ENCODE measurements at regions not wholly inside any gene's neighbourhood (a gene's known extent, or its start where the extent isn't known, plus 50 kb on each side); places are given as distances from the start of the nearest gene placed in this dataset.

DNA sequence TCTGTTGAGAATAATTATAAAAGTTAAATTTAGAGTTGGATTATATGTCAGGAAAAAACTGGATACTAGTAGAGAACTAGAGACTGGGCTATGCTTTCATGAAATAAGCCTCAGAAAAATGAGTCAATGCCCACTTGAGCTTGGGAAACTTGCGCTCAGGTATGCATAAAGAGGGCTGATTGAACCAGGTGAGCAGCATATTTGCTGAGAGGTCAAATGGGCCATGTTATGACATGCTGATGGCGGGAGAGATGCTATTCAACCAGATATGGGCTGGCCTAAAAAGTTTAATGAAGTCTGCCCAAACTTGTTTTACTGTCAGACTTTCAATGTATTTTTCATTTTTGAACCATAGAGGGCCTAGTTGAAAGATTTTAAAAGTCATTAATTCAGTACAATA is 837.6 kb upstream of the GHITM start:
- no peak for DNase-seq
- H3K9ac ChIP-seq (ENCODE audit: low read length), result no peak overlapping the region
- H3K4me3 ChIP-seq (ENCODE audit: low read length), result no peak overlapping the region
- no peak overlapping the region for H3K4me2 ChIP-seq (ENCODE audit: low read depth, low read length)
- H3K9me2 ChIP-seq (replicated peaks; ENCODE audit: insufficient read depth, low read length), result no peaks in the 10 kb centered on the region
- no peaks in the 10 kb centered on the region for H3F3A ChIP-seq (ENCODE audit: insufficient read depth, low read length)
- H3K9me3 ChIP-seq (replicated peaks; ENCODE audit: insufficient read depth, low read length), result no peaks in the 10 kb centered on the region
- TF ChIP-seq, protein P1, sequence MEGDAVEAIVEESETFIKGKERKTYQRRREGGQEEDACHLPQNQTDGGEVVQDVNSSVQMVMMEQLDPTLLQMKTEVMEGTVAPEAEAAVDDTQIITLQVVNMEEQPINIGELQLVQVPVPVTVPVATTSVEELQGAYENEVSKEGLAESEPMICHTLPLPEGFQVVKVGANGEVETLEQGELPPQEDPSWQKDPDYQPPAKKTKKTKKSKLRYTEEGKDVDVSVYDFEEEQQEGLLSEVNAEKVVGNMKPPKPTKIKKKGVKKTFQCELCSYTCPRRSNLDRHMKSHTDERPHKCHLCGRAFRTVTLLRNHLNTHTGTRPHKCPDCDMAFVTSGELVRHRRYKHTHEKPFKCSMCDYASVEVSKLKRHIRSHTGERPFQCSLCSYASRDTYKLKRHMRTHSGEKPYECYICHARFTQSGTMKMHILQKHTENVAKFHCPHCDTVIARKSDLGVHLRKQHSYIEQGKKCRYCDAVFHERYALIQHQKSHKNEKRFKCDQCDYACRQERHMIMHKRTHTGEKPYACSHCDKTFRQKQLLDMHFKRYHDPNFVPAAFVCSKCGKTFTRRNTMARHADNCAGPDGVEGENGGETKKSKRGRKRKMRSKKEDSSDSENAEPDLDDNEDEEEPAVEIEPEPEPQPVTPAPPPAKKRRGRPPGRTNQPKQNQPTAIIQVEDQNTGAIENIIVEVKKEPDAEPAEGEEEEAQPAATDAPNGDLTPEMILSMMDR (IDR thresholded peaks at IDR 0.05; ENCODE audit: low read length), result no peak
- TF ChIP-seq EZH2phosphoT487 (IDR thresholded peaks at IDR 0.05; ENCODE audit: low read length) (no peak), EZH2 (optimal IDR thresholded peaks at IDR 0.05; ENCODE audit: low read depth, low read length) (no peak)
- no peak overlapping the region for H2AFZ ChIP-seq (ENCODE audit: low read length)
- H3K36me3 ChIP-seq (replicated peaks; ENCODE audit: insufficient read depth, low read length), result no peaks in the 10 kb centered on the region
- H3K27ac ChIP-seq (ENCODE audit: low read length), result no peak overlapping the region
- no peaks in the 10 kb centered on the region for H3K4me1 ChIP-seq (ENCODE audit: low read length)
- no peaks in the 10 kb centered on the region for H3K27me3 ChIP-seq (replicated peaks; ENCODE audit: insufficient read depth, low read length)
- no peaks in the 10 kb centered on the region for H4K20me1 ChIP-seq (ENCODE audit: insufficient read depth, low read length)
- no peaks in the 10 kb centered on the region for H3K79me2 ChIP-seq (ENCODE audit: low read length)

DNA sequence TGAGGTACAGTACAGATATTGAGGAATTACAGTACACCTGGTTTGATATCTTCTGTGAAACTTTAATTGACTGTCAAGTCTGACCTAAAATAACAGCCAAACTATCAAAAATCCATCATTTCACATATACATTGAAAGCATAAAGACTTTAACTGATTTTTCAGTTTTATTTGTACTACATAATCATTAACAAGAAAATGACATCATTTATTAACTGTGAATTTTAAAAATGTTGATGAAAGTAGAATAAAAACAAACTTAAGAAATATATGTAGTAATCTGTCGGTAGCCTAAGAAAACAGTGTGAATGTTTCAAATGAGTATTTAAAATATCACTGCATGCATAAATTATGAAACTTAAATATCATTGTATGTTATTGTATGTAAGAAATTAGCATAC is 836.7 kb upstream of the GHITM start:
- Histone ChIP-seq H4K20me1 (ENCODE audit: insufficient read depth, low read length) (no peaks in the 10 kb centered on the region), H3K4me1 (ENCODE audit: low read length) (no peaks in the 10 kb centered on the region), H3K27ac (ENCODE audit: low read length) (no peak overlapping the region), H3K4me3 (ENCODE audit: low read length) (no peak overlapping the region), H3K9ac (ENCODE audit: low read length) (no peak overlapping the region), H3F3A (ENCODE audit: insufficient read depth, low read length) (no peaks in the 10 kb centered on the region), H3K9me3 (replicated peaks; ENCODE audit: insufficient read depth, low read length) (no peaks in the 10 kb centered on the region), H3K9me2 (replicated peaks; ENCODE audit: insufficient read depth, low read length) (no peaks in the 10 kb centered on the region), H2AFZ (ENCODE audit: low read length) (no peak overlapping the region), H3K79me2 (ENCODE audit: low read length) (no peaks in the 10 kb centered on the region), H3K36me3 (replicated peaks; ENCODE audit: insufficient read depth, low read length) (no peaks in the 10 kb centered on the region), H3K27me3 (replicated peaks; ENCODE audit: insufficient read depth, low read length) (no peaks in the 10 kb centered on the region), H3K4me2 (ENCODE audit: low read depth, low read length) (no peak overlapping the region)
- no peak for DNase-seq
- TF ChIP-seq EZH2phosphoT487 (IDR thresholded peaks at IDR 0.05; ENCODE audit: low read length) (no peak), EZH2 (optimal IDR thresholded peaks at IDR 0.05; ENCODE audit: low read depth, low read length) (no peak)
- TF ChIP-seq, protein P1 (IDR thresholded peaks at IDR 0.05; ENCODE audit: low read length), result no peak

DNA sequence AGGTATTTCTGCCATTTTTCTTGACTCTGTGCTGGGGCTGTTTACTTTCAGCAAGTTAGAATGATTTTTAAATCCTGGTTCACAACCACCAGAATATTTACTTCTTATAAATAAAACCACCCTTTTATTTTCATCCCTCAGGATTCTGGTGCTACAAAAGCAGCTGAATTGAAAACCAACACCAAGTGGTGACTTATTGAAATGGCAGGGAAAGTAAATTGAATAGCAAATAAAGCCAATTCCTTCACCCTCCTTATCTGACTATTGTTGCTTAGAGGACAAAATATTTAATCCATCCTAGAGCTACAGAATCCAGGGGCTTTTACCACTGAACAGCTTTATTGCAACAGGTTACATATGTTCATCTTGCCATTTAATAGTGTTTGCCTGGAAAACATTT is 828.6 kb upstream of the GHITM start:
- Histone ChIP-seq H3K9ac (ENCODE audit: low read length) (no peak overlapping the region), H3K4me2 (ENCODE audit: low read depth, low read length) (no peak overlapping the region), H3K9me2 (replicated peaks; ENCODE audit: insufficient read depth, low read length) (no peaks in the 10 kb centered on the region), H3F3A (ENCODE audit: insufficient read depth, low read length) (no peaks in the 10 kb centered on the region), H3K9me3 (replicated peaks; ENCODE audit: insufficient read depth, low read length) (no peaks in the 10 kb centered on the region), H2AFZ (ENCODE audit: low read length) (no peak overlapping the region), H3K79me2 (ENCODE audit: low read length) (no peaks in the 10 kb centered on the region), H3K4me1 (ENCODE audit: low read length) (no peaks in the 10 kb centered on the region), H3K4me3 (ENCODE audit: low read length) (no peak overlapping the region), H3K36me3 (replicated peaks; ENCODE audit: insufficient read depth, low read length) (no peaks in the 10 kb centered on the region), H3K27ac (ENCODE audit: low read length) (no peak overlapping the region), H4K20me1 (ENCODE audit: insufficient read depth, low read length) (no peaks in the 10 kb centered on the region), H3K27me3 (replicated peaks; ENCODE audit: insufficient read depth, low read length) (no peaks in the 10 kb centered on the region)
- no peak for DNase-seq
- TF ChIP-seq EZH2phosphoT487 (IDR thresholded peaks at IDR 0.05; ENCODE audit: low read length), result no peak
- no peak for TF ChIP-seq EZH2 (optimal IDR thresholded peaks at IDR 0.05; ENCODE audit: low read depth, low read length)
- TF ChIP-seq, protein P1 (IDR thresholded peaks at IDR 0.05; ENCODE audit: low read length), result no peak

All from MM.1S (cell line).